Small intestine (tissue), 7 donors: ENCODE measurements at regions not wholly inside any gene's neighbourhood (a gene's known extent, or its start where the extent isn't known, plus 50 kb on each side); places are given as distances from the start of the nearest gene placed in this dataset.
"Not testable (repeated sequence)": the region's sequence is repeated elsewhere in the genome, so short reads cannot be mapped to it uniquely, and the experiment has no call there.

Experiments
- DNase-seq, 2 donors: peaks; one replicate each; pipeline versions ENCODE4 v3.0.0 to v3.0.0-alpha.2; 2013
- FAIRE-seq: peaks from 2 replicates; lab custom pipeline; 2012; peaks lifted over from hg19 to GRCh38; lab: Jason Lieb, UNC
- H3K27ac ChIP-seq, 3 donors: one replicate each; pipeline ENCODE4 v1.5.1; 2013; ENCODE audit warnings: low read length in 2 of 3, mild to moderate bottlenecking in 2 of 3, control low read depth in 1 of 3, inconsistent platforms in 1 of 3, low read depth in 1 of 3, moderate library complexity in 1 of 3
- H3K27me3 ChIP-seq, 3 donors: one replicate each; pipeline ENCODE4 v1.6.1; 2013; ENCODE audit warnings: low read length in 3 of 3, inconsistent platforms in 1 of 3; ENCODE audit not compliant: control insufficient read depth in 3 of 3, insufficient read depth in 3 of 3
- H3K36me3 ChIP-seq, 3 donors: one replicate each; pipeline ENCODE4 v1.6.1; 2013; ENCODE audit warnings: low read length in 3 of 3, inconsistent platforms in 1 of 3, low read depth in 1 of 3, mild to moderate bottlenecking in 1 of 3, moderate library complexity in 1 of 3; ENCODE audit not compliant: control insufficient read depth in 3 of 3, insufficient read depth in 2 of 3
- H3K4me1 ChIP-seq, 3 donors: one replicate each; pipeline ENCODE4 v1.6.1; 2013; ENCODE audit warnings: low read length in 2 of 3, inconsistent platforms in 1 of 3, low read depth in 1 of 3, mild to moderate bottlenecking in 1 of 3, moderate library complexity in 1 of 3; ENCODE audit not compliant: control insufficient read depth in 3 of 3, insufficient read depth in 2 of 3
- H3K4me3 ChIP-seq, 3 donors: one replicate each; pipeline ENCODE4 v1.5.1; 2013; ENCODE audit warnings: low read length in 3 of 3, control low read depth in 1 of 3, inconsistent platforms in 1 of 3, low read depth in 1 of 3, mild to moderate bottlenecking in 1 of 3, moderate library complexity in 1 of 3
- H3K9me3 ChIP-seq, 2 donors: one replicate each; pipeline ENCODE4 v1.6.1; 2013; ENCODE audit warnings: low read depth in 1 of 2, low read length in 1 of 2; ENCODE audit not compliant: control insufficient read depth in 2 of 2, insufficient read depth in 1 of 2
- WGBS, 3 donors: extraction: QIAGEN DNeasy Blood & Tissue Kit; methylation state at CpG; one replicate each; pipeline ENCODE4 v1.1.7; 2013; 5-methylcytosine and 5-hydroxymethylcytosine counted together
- donor health status: healthy with polysubstance abuse.
- donor health status: control.
- donor health status: control.
- donor health status: Bipolar disorder and iron deficiency.
- donor health status: healthy.

DNA sequence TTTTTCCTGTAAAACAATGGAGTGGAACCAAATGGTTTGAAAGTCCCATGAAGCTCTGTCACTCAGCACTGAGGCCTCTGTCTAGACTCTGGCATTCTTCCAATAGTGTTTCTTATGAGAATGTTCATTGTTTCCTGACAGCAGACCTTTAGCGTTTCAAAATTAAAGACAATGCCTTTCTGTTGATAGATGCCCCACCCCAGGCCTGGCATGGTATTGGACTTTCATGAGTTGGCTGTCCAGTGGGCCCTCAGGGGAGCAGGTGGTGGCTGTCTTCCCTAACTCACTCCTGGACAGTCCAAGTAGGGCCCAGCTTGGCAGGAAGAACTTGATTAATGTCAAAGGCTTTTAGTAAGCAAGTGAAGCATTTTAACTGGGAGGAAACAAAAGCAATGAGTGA lies 186.5 kb upstream of the CCL2 start:
- no peak for FAIRE-seq
- H3K9me3 ChIP-seq: no peaks in the 10 kb centered on the region
- no peaks in the 10 kb centered on the region for H3K27me3 ChIP-seq
- H3K27ac ChIP-seq: no peak overlapping the region
- WGBS, 3 donors: 28 to 48% (median 43%) methylated on average over 1 of the region's 1 CpG
- H3K36me3 ChIP-seq: no peaks in the 10 kb centered on the region
- no peak for DNase-seq
- no peaks in the 10 kb centered on the region for H3K4me1 ChIP-seq
- H3K4me3 ChIP-seq: no peak overlapping the region

DNA sequence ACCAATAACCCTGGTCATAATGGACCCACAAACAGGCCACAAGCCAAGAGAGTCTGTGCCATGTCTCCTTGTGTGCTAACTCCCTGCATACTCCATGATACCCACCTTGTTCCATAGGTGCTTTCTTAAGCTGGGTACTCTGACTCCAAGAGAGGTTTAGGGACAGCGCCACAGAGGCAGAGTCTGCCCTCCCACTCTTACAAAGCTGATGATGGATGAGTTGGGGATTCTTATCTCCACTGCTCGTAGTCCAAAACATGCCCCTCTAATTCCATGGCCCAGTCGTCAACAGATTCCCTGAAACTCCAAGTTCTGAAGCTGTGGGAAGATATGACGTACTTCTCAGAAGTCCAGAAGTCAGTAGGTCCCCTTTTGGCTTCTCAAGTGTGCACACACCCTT lies 184.4 kb upstream of the CCL2 start:
- no peak overlapping the region for H3K4me3 ChIP-seq
- H3K36me3 ChIP-seq: no peaks in the 10 kb centered on the region
- DNase-seq: no peak
- WGBS, 3 donors: 67 to 74% (median 71%) methylated on average over 4 of the region's 4 CpGs
- no peaks in the 10 kb centered on the region for H3K9me3 ChIP-seq
- no peaks in the 10 kb centered on the region for H3K27me3 ChIP-seq
- H3K27ac ChIP-seq: no peak overlapping the region
- no peak for FAIRE-seq
- no peaks in the 10 kb centered on the region for H3K4me1 ChIP-seq

DNA sequence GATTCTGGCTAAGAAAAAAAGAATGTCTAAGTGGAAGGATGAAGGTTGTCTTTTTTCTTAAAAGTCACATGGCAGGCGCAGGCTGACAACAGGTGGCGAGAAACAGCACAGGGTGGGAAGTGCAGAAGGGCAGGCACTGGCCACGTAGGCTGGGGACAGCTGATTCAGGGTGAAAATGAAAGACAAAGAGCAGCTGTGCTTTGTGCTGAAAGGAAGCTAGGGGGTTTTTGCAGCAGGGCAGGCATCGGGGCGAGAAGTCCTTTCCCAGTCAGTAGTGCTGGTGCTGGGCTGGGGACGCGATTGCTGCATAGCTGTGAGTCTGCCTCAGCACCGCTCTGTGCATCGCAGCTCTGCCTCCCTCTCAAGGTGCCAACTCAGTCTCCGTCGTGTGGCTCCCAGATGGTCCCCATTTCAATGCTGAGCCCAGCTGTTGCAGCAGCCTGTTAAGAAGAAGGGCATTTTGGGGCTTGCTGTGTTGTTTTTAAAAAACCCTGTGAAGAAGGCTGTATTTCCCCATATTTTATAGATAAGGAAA lies 183.1 kb upstream of the CCL2 start:
- Histone ChIP-seq H3K36me3 (no peaks in the 10 kb centered on the region), H3K27ac (no peak overlapping the region), H3K27me3 (no peaks in the 10 kb centered on the region), H3K9me3 (no peaks in the 10 kb centered on the region), H3K4me3 (no peak overlapping the region), H3K4me1 (no peaks in the 10 kb centered on the region)
- 78 to 85% (median 78%) methylated on average over 11 of the region's 11 CpGs for WGBS, 3 donors
- no peak for DNase-seq
- FAIRE-seq: no peak

DNA sequence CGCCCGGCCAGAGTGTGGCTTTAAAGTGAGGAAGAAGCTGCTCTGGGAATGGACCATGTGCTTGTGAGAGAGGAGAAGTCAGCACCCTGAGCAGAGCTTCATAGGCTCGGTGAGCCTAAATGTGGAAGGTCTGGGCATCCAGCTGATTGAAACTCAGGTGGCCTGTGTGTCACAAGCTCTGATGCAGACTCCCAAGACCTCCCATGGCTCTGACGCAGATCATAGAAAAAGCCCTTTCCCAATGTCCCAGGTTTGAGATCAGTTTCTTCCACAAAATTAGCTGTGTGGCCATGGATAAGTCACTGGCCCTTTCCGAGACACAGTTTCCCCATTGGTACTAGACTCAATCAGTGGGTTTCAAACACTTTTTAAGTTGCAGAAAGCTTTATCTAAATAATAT lies 180.0 kb upstream of the CCL2 start:
- Histone ChIP-seq H3K36me3 (no peaks in the 10 kb centered on the region), H3K27me3 (peaks cover 0 to 4% (median 0%) of the 10 kb centered on the region in 3 donors), H3K27ac (no peak overlapping the region), H3K9me3 (no peaks in the 10 kb centered on the region), H3K4me1 (no peaks in the 10 kb centered on the region), H3K4me3 (no peak overlapping the region)
- DNase-seq (no peak), FAIRE-seq (no peak)
- WGBS, 3 donors: 85 to 92% (median 86%) methylated on average over 5 of the region's 5 CpGs

DNA sequence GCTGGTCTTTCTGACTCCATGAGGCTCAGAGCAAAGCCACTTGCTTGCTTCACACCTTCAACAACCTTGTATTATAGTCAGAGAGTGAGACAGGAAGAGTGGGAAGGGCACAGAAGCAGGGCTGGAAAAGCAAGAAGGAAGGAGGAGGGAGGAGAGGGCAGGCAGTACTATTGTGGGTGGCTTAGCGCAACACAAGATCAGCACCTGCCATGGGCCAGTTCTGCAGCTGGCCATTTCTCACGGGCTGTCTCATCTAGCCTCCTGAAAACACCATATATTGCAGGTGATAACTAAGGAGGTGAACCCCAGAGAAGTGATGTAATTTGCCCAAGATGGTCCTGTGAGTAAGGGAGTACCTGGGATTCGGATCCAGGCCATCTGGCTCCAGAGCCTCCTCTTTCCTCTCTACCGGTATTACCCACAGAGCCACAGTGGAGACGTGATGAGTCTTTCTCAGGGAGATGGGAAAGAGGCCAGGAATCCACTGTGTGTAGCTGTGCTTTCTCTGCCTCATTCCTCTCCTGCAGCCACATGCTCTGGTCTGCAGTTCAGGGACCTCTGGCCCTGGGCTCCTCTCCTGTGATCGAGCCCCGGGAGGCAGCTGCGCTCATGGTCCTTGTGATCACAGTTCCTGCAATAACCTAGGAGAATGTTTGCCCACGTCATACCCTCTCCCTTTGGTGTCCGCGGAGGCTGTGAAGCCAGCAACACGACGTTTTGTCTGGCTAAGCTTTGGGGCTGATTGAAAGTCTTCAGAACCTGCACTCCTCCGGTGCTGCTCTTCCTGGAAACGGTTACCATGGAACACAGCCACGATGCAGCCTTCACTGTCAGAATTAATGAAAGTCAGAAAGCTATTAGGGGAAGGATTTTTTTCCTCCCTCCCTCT lies 178.1 kb upstream of the CCL2 start:
- FAIRE-seq (no peak), DNase-seq (no peak)
- no peak overlapping the region for H3K27ac ChIP-seq
- H3K4me3 ChIP-seq: no peak overlapping the region
- no peaks in the 10 kb centered on the region for H3K9me3 ChIP-seq
- peaks cover 0 to 4% (median 0%) of the 10 kb centered on the region in 3 donors for H3K27me3 ChIP-seq
- H3K36me3 ChIP-seq: no peaks in the 10 kb centered on the region
- H3K4me1 ChIP-seq: no peaks in the 10 kb centered on the region
- 60 to 64% (median 62%) methylated on average over 16 of the region's 16 CpGs for WGBS, 3 donors

DNA sequence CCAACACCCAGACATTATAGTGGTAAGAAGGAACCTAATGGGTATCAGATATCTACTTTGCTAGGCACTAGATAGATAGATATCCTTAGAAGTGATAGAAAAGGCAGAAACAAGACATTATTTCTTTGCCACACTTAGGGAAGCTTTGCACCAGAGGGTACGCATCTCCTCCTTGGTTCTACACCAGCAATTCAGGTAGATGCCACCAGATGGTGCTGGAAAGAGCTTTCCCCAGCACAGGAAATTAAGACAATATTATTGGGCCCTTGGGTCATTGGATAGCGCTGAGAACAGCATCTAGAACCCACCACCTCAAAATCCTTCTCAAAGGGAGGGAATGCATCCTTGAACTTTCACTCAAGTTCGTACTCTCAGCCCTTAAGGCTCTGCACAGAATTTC lies 173.8 kb upstream of the CCL2 start:
- DNase-seq (no peak), FAIRE-seq (no peak)
- 35 to 59% (median 49%) methylated on average over 3 of the region's 3 CpGs for WGBS, 3 donors
- Histone ChIP-seq H3K9me3 (no peaks in the 10 kb centered on the region), H3K27ac (no peak overlapping the region), H3K27me3 (peaks cover 0 to 4% (median 0%) of the 10 kb centered on the region in 3 donors), H3K4me3 (no peak overlapping the region), H3K36me3 (no peaks in the 10 kb centered on the region), H3K4me1 (no peaks in the 10 kb centered on the region)

DNA sequence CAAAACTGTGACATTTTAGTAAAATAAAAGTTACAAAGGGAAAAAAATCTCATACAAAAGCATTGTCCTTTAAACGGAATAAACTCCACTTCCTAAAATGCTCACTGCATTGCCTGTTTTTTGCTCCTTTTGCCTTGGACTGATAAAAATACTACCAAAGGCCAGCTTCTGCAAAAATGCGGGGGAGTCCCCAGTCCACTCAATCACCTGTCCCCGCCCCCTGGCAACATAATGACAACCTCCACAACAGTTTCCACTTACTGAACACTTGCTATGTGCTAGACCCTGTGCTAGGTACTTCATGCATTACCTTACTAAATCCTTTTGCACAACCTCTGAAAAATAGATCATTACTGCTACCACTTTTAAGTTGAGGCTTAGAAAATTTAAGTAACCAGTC lies 172.7 kb upstream of the CCL2 start:
- no peak for FAIRE-seq

DNA sequence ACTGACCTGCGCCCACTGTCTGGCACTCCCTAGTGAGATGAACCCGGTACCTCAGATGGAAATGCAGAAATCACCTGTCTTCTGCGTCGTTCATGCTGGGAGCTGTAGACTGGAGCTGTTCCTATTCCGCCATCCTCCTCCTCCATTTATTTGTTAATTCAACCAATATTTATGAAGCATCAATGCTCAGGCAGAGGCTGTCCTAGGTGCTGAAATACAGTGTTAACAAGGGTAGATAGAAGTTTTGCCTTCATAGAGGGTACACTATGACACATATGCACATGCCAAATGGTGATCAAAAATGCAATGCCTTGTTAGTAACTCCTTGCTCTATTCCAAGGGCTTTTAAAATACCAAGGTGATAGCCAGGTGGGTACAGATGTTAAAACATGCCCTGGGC lies 166.0 kb upstream of the CCL2 start:
- not testable (repeated sequence) for FAIRE-seq

More for the DNA sequence above, 172.7 kb upstream of the CCL2 start:
- WGBS, 3 donors: 62 to 77% (median 73%) methylated on average over 3 of the region's 3 CpGs
- Histone ChIP-seq H3K27me3 (peaks cover 0 to 4% (median 0%) of the 10 kb centered on the region in 3 donors), H3K4me3 (no peak overlapping the region), H3K27ac (no peak overlapping the region), H3K36me3 (no peaks in the 10 kb centered on the region), H3K4me1 (no peaks in the 10 kb centered on the region), H3K9me3 (no peaks in the 10 kb centered on the region)
- no peak for DNase-seq

More for the DNA sequence above, 166.0 kb upstream of the CCL2 start:
- WGBS, 3 donors: 92 to 96% (median 93%) methylated on average over 5 of the region's 5 CpGs
- not testable (repeated sequence) for H3K36me3 ChIP-seq, H3K27me3 ChIP-seq, H3K4me1 ChIP-seq, H3K27ac ChIP-seq, DNase-seq, H3K9me3 ChIP-seq, H3K4me3 ChIP-seq
